ENCODE measurements at regions not wholly inside any gene's neighbourhood (a gene's known extent, or its start where the extent isn't known, plus 50 kb on each side); places are given as distances from the start of the nearest gene placed in this dataset.

DNA sequence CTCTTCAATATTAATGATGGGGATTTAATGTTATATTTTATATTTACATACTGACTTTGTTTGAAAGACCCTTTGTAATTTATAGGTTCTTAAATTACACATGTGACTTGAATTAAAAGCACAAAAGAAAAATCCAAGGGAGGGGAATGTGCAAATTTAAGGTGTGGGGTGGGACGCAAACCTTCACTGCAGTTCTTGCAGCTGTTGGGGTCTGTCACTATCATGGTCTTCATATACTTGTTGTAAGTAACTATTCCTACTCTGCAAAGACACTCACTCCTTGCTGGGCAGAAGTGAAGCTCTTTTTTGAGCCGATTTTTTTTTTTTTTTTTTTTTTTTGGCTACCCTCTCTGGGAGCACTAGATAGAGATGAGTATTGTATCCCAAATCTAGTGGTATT, 505.3 kb downstream of the ARHGEF28 start:
- no peaks in the 10 kb centered on the region for H3K36me3 Mint-ChIP-seq (ENCODE audit: low read depth)
- DNase-seq (ENCODE audit: low spot score): no peak
- H3K4me3 Mint-ChIP-seq: no peak overlapping the region
- no peaks in the 10 kb centered on the region for H3K9me3 Mint-ChIP-seq
- no peak overlapping the region for H3K27ac Mint-ChIP-seq
- no peaks in the 10 kb centered on the region for H3K4me1 Mint-ChIP-seq (ENCODE audit: low read depth)
- H3K27me3 Mint-ChIP-seq (ENCODE audit: low read depth): peaks cover 33% of the 10 kb centered on the region

DNA sequence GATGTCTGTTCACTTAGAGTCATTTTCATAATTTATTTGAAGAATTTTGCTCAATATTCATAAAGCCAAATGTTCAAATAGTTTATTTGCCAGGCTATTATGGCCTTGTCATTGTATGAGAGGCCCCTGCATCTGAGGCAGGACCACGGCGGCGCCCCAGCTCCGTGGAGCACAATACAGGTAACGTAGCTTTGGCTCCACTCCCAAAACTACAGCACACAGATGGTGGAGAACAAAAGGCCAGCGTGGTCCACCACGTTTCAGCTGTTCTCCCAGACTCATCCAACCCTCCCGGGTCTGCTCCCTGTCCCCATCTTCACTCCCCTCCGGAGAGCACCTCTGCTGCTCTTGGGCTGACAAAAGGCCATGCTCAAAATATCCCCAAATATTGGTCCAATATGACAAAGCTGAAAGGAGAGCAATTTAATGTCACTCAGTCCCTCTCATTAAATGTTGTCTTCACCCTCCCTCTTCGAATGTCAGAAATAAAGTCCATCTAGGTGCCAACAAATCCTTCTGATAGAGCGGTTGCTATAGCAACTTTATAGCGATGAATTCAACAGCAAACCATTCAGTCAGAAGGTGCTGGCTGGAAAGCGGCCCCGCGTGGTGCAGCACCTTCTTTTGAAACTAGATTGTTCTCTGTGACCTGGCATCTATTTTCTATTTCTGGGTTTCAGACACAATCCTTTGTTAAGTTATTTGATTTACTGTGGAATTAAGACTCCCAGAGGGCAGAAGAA, 504.3 kb downstream of the ARHGEF28 start:
- H3K9me3 Mint-ChIP-seq: no peaks in the 10 kb centered on the region
- peaks cover 34% of the 10 kb centered on the region for H3K27me3 Mint-ChIP-seq (ENCODE audit: low read depth)
- H3K4me1 Mint-ChIP-seq (ENCODE audit: low read depth): no peaks in the 10 kb centered on the region
- H3K36me3 Mint-ChIP-seq (ENCODE audit: low read depth): no peaks in the 10 kb centered on the region
- no peak overlapping the region for H3K27ac Mint-ChIP-seq
- no peak for DNase-seq (ENCODE audit: low spot score)
- H3K4me3 Mint-ChIP-seq: no peak overlapping the region

DNA sequence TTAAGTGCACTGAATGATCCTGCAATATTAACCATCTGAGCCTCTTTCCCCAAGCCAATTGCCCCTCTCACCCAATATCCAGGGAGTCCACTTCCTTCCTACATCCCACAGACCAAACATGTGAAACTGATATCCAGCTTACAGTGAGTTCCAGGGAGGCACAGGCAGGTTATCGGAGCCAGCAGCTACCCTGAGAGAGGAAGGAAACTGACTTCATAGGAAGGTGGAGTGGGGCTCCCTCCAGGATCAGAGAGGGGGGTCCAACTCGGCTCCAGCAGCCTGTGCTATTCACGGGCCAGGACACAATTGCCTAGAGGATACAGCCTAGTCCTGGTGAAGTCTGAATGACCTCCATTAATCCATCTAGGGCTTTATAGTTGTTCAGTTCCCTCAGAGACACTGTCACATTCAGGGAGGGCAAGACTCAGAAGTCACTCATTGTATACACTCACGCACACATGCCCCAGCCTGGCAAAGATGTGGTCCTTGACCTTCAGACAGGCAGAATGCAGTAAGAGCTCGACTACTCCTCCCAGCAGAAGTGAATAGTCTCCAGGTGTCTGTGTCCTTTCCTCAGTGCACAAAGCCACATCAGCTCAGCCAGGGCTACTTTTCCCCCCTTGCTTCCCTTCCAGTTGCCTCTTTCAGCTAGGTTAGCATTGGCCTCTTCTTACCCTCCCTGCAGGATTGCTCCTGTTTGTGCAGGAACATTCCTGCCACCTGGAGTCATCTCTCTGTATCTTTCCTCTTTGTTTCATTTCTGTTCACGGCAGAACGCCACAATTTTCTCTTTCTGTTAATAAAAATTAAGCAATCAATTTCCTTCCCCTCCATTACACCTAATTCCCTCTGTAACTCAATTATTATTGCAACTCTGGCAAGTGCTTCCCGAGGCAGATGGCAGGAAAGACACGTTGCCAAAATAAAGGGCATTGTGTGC, 501.7 kb downstream of the ARHGEF28 start:
- Mint-ChIP-seq H3K4me1 (ENCODE audit: low read depth) (no peaks in the 10 kb centered on the region), H3K27ac (no peak overlapping the region), H3K27me3 (ENCODE audit: low read depth) (peaks cover 31% of the 10 kb centered on the region), H3K36me3 (ENCODE audit: low read depth) (no peaks in the 10 kb centered on the region), H3K9me3 (no peaks in the 10 kb centered on the region), H3K4me3 (no peak overlapping the region)
- DNase-seq (ENCODE audit: low spot score): no peak

DNA sequence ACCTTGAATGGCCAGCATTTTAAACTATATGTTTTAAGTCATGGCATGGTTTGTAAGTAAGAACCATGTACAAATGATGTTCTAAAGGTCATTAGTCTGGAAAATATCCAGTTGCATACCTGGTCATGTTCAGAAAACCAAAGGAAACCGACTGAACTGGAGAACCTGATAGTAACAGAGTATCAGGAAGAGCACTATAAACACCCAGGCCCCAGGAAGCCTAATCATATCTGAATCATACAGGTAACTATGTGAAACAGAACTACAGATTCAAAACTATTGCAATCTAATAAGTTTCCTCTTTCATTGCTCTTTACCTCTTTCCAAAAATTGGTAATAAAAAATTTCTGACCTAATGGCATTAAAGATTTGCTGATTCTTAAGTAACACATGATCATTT, 500.3 kb downstream of the ARHGEF28 start:
- Mint-ChIP-seq H3K4me3 (no peak overlapping the region), H3K36me3 (ENCODE audit: low read depth) (no peaks in the 10 kb centered on the region), H3K27me3 (ENCODE audit: low read depth) (peaks cover 31% of the 10 kb centered on the region), H3K9me3 (no peaks in the 10 kb centered on the region), H3K27ac (no peak overlapping the region), H3K4me1 (ENCODE audit: low read depth) (no peaks in the 10 kb centered on the region)
- DNase-seq (ENCODE audit: low spot score): no peak

DNA sequence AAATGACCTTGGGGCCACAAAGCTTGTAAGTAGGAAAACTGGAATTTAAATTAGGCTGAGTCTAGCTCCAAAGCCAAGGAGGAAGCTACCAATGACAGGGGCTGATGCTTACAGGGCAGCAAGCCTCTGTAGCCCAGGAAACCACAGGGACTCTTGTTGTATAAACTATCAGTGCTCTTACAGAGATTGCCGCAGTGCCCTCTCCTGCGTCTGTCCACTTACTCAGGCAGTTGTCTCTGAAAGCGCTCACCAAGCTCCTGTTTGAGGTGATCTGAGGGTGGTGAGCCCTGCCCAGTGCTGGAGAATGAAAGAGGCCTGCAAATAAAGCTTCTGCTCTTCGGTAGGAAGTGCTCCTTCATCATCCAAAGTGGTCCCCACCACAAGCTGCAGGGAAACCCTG, 498.8 kb downstream of the ARHGEF28 start:
- H3K27me3 Mint-ChIP-seq (ENCODE audit: low read depth): peaks cover 27% of the 10 kb centered on the region

DNA sequence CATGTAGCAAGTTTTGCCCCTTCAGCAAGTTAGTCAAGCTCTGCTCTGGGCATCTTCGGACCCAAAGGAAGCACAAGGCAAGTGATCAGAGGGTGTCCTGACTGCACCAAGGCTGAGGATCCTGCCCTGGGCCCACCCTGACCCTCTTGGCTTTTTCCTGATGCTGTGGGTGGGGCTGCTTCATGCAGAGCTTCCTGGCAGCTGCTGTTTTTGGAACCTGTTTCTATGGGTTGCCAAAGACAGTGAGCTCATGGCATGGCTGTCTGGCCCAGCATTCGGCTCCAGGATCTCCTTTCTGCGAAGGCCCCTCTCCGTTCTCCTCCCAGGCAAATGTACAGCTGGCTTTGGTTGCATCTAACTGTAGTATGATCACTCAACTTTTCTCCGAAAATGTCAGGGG, 497.9 kb downstream of the ARHGEF28 start:
- Mint-ChIP-seq H3K4me3 (no peak overlapping the region), H3K9me3 (no peaks in the 10 kb centered on the region), H3K4me1 (ENCODE audit: low read depth) (no peaks in the 10 kb centered on the region), H3K27me3 (ENCODE audit: low read depth) (peaks cover 28% of the 10 kb centered on the region), H3K36me3 (ENCODE audit: low read depth) (no peaks in the 10 kb centered on the region), H3K27ac (no peak overlapping the region)
- no peak for DNase-seq (ENCODE audit: low spot score)

More for the DNA sequence above, 498.8 kb downstream of the ARHGEF28 start:
- no peak for DNase-seq (ENCODE audit: low spot score)
- Mint-ChIP-seq H3K4me3 (no peak overlapping the region), H3K27ac (no peak overlapping the region), H3K36me3 (ENCODE audit: low read depth) (no peaks in the 10 kb centered on the region), H3K9me3 (no peaks in the 10 kb centered on the region), H3K4me1 (ENCODE audit: low read depth) (no peaks in the 10 kb centered on the region)

DNA sequence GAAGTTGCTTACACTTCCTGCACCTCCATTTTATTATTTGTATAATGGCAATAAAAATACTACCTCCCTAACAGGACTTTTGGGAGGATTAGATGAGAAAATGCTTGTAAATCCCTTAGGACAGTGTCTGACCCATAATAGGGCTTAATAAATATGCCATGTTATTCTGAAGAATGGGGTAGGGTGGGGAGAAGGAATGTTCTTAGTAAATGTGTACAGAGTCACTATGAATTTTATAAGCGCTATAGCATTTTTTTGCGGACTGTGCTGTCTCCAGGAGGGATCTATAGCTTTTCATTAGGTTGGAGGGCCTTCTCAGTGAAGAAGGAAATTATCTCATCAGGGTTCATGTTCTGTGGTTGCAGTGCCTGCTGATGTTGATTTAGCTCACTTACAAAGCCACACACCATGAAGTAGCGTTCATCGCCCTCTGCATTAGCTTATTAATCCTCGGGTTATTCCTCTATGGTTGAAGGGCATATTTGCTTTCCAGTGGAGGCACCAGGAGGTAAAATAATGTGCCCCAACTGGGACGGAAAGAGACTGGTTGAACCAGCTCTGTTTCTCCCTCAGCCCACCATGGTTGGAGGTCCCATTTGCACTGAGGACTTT, 497.1 kb downstream of the ARHGEF28 start:
- no peak for DNase-seq (ENCODE audit: low spot score)
- Mint-ChIP-seq H3K4me1 (ENCODE audit: low read depth) (no peaks in the 10 kb centered on the region), H3K9me3 (no peaks in the 10 kb centered on the region), H3K27ac (no peak overlapping the region), H3K27me3 (ENCODE audit: low read depth) (peaks cover 23% of the 10 kb centered on the region), H3K36me3 (ENCODE audit: low read depth) (no peaks in the 10 kb centered on the region), H3K4me3 (no peak overlapping the region)

DNA sequence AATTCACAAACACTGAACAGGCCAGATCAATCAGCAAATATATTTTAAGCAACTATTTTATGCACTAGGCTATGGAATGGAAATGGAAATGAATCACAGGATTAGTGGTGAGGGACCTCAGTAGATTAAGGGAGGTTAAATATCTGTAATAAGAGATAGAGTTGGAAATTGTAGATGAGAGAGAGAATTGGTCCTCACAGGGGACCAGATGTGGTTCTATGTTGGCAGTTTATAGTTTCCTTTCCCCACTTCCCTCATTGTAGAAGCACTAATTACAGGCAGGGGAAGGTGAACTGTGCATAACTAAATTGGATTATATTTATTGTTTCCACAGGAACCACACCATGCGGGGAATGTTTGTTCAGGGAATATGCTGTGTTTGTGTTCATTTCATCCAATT, 496.2 kb downstream of the ARHGEF28 start:
- peaks cover 15% of the 10 kb centered on the region for H3K27me3 Mint-ChIP-seq (ENCODE audit: low read depth)
- no peak overlapping the region for H3K4me3 Mint-ChIP-seq
- no peaks in the 10 kb centered on the region for H3K4me1 Mint-ChIP-seq (ENCODE audit: low read depth)
- no peak for DNase-seq (ENCODE audit: low spot score)
- H3K27ac Mint-ChIP-seq: no peak overlapping the region
- H3K9me3 Mint-ChIP-seq: no peaks in the 10 kb centered on the region
- no peaks in the 10 kb centered on the region for H3K36me3 Mint-ChIP-seq (ENCODE audit: low read depth)

DNA sequence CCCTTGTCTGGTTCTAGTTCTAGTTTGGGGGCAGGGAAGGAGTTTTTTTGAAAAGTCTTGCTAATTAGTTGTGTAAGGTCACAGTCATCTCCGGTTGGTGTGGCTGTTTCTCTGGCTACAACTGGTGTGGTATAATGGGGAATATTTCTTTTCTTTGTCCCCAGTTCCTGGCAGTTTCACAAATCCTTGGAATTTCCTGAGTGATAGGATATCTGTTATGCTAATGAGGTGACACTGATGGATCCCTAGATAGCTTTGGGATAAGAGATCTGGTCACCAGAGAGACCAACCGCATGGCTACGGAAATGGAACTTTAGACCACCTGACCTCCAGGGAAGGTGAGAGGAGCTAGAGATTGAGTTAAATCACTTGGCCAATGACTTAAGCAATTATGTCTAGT, 494.6 kb downstream of the ARHGEF28 start:
- H3K27me3 Mint-ChIP-seq (ENCODE audit: low read depth): peaks cover 6% of the 10 kb centered on the region
- no peaks in the 10 kb centered on the region for H3K36me3 Mint-ChIP-seq (ENCODE audit: low read depth)
- no peak overlapping the region for H3K27ac Mint-ChIP-seq
- no peak for DNase-seq (ENCODE audit: low spot score)
- H3K4me3 Mint-ChIP-seq: no peak overlapping the region
- H3K4me1 Mint-ChIP-seq (ENCODE audit: low read depth): no peaks in the 10 kb centered on the region
- H3K9me3 Mint-ChIP-seq: no peaks in the 10 kb centered on the region

DNA sequence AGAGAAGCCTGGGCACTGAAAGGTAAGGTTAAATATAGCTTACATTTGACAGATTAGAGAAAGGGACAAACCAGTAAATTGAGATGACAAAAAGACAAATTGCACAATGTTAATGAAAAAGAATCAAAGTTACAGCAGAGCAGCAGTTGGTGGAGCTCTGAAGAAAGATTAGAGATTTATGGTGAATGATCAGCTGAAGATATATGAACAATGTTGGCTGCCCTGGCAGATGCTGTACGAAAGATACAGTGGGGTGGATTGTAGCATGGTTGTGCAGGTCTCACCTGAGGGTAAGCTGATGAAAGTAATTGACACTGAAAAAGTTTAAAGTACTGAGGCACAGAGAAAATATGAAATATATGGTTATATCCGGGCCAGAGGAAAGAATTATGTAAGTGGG, 492.1 kb downstream of the ARHGEF28 start:
- Mint-ChIP-seq H3K4me3 (no peak overlapping the region), H3K4me1 (ENCODE audit: low read depth) (no peaks in the 10 kb centered on the region), H3K36me3 (ENCODE audit: low read depth) (no peaks in the 10 kb centered on the region), H3K27me3 (ENCODE audit: low read depth) (peaks cover 16% of the 10 kb centered on the region), H3K9me3 (no peaks in the 10 kb centered on the region), H3K27ac (no peak overlapping the region)
- DNase-seq (ENCODE audit: low spot score): no peak

DNA sequence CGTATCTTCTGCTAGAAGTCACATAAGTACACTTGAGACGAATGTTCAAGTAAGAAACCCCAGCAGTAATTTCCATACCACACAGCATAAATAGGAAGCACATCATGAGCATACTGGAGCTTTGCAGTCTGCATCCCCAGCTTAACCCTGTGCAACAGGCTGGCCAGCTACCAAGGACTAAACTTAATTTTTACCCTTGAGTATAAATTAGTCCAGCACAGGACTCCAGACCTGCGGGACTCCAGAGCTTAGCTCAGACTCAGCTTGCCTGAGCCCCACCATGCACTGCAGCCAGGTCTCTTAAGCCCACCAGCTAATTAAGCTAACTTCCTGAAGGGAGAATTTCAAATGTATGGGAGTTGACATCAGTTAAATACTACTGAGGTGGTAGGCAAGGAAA, 491.0 kb downstream of the ARHGEF28 start:
- DNase-seq (ENCODE audit: low spot score): no peak

DNA sequence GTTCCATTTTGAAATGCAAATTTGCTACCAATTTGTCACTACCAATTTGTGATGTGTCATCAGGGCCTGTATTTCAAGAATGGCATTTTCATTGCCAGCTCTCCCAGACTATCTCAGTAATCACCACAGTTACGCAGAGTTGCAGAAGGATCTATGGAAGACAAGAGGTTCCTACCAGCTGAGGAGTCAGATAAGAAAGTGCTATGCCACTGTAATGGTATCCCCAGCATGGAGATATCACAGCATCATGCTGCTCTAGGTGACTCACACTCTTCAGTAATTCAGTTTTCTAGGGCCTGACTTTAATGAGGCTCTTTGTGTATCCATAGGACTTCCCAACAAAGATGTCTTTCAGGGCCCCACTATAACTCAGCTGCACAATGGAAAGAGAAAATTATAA, 490.3 kb downstream of the ARHGEF28 start:
- no peaks in the 10 kb centered on the region for H3K9me3 Mint-ChIP-seq
- no peak overlapping the region for H3K4me3 Mint-ChIP-seq
- peaks cover 23% of the 10 kb centered on the region for H3K27me3 Mint-ChIP-seq (ENCODE audit: low read depth)
- H3K4me1 Mint-ChIP-seq (ENCODE audit: low read depth): no peaks in the 10 kb centered on the region
- no peak overlapping the region for H3K27ac Mint-ChIP-seq
- no peaks in the 10 kb centered on the region for H3K36me3 Mint-ChIP-seq (ENCODE audit: low read depth)
- no peak for DNase-seq (ENCODE audit: low spot score)

More for the DNA sequence above, 491.0 kb downstream of the ARHGEF28 start:
- Mint-ChIP-seq H3K27ac (no peak overlapping the region), H3K4me1 (ENCODE audit: low read depth) (no peaks in the 10 kb centered on the region), H3K9me3 (no peaks in the 10 kb centered on the region), H3K27me3 (ENCODE audit: low read depth) (peaks cover 21% of the 10 kb centered on the region), H3K4me3 (no peak overlapping the region), H3K36me3 (ENCODE audit: low read depth) (no peaks in the 10 kb centered on the region)

DNA sequence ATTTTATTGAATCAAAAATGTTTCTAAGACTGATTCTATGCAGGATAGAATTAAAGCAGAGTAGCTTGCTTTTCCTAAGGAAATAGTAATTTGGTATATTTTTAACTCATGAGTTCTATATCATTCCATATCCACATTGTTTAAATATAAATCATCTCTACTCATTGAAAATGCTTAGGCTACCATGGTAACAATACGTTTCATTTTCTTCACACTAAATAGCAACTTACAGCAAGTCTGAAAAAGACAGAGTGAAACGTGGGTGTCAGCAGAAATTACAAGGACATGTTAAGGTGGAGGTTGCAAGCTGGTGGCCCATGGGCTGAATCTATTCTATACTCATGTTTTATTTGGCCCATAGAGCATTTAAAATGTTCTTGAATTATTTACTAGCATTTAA, 487.9 kb downstream of the ARHGEF28 start:
- H3K36me3 Mint-ChIP-seq (ENCODE audit: low read depth): no peaks in the 10 kb centered on the region
- peaks cover 25% of the 10 kb centered on the region for H3K27me3 Mint-ChIP-seq (ENCODE audit: low read depth)
- H3K27ac Mint-ChIP-seq: no peak overlapping the region
- DNase-seq (ENCODE audit: low spot score): no peak
- no peaks in the 10 kb centered on the region for H3K4me1 Mint-ChIP-seq (ENCODE audit: low read depth)
- H3K9me3 Mint-ChIP-seq: no peaks in the 10 kb centered on the region
- no peak overlapping the region for H3K4me3 Mint-ChIP-seq

DNA sequence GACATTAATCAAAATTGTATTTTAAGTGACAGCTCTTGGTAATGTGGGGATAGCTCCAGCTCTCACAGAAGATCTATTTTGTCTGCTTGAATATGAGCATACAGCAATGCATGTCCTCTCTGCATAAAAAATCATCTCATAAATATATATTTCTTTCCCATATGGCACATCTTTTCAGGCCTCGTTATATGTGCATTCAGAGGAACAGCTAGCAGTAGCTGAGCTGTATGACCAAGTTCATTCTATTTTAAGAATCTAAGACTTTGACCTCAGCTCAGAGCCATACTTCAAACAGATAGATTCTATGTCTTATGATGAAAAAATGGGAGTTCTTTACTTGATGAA, 487.2 kb downstream of the ARHGEF28 start:
- no peak overlapping the region for H3K4me3 Mint-ChIP-seq
- H3K27me3 Mint-ChIP-seq (ENCODE audit: low read depth): peaks cover 26% of the 10 kb centered on the region
- no peaks in the 10 kb centered on the region for H3K9me3 Mint-ChIP-seq
- H3K27ac Mint-ChIP-seq: no peak overlapping the region
- DNase-seq (ENCODE audit: low spot score): no peak
- H3K4me1 Mint-ChIP-seq (ENCODE audit: low read depth): no peaks in the 10 kb centered on the region
- no peaks in the 10 kb centered on the region for H3K36me3 Mint-ChIP-seq (ENCODE audit: low read depth)

Data from T-helper 2 cell treated with Interferon-gamma antibody and Interleukin-4, amounts not matched to agents 5 μg/mL and 100 μg/mL, for 36 hours (primary cell).